Thymus (tissue), 11 donors: ENCODE measurements at regions not wholly inside any gene's neighbourhood (a gene's known extent, or its start where the extent isn't known, plus 50 kb on each side); places are given as distances from the start of the nearest gene placed in this dataset.

Experiments
- DNase-seq, 9 donors: peaks; one replicate each; pipeline ENCODE4 v3.0.0-alpha.2; 2013; ENCODE audit warnings: low spot score in 9 of 9, low read depth in 6 of 9, missing footprints in 1 of 9
- H3K27ac ChIP-seq, 2 donors: one replicate each; pipeline ENCODE4 v1.5.1; 2013; ENCODE audit warnings: control low read depth in 1 of 2, low read depth in 1 of 2, low read length in 1 of 2, mild to moderate bottlenecking in 1 of 2, moderate library complexity in 1 of 2
- H3K27me3 ChIP-seq, 2 donors: one replicate each; pipeline ENCODE4 v1.5.1; 2013; ENCODE audit warnings: low read length in 1 of 2; ENCODE audit not compliant: control insufficient read depth in 2 of 2, insufficient read depth in 1 of 2
- H3K36me3 ChIP-seq, 2 donors: one replicate each; pipeline ENCODE4 v1.5.1; 2013; ENCODE audit warnings: low read length in 1 of 2, mild to moderate bottlenecking in 1 of 2, moderate library complexity in 1 of 2; ENCODE audit not compliant: control insufficient read depth in 2 of 2, insufficient read depth in 2 of 2
- H3K4me1 ChIP-seq, 2 donors: one replicate each; pipeline ENCODE4 v1.5.1; 2013; ENCODE audit warnings: low read length in 2 of 2; ENCODE audit not compliant: control insufficient read depth in 2 of 2, insufficient read depth in 2 of 2
- H3K4me3 ChIP-seq, 2 donors: one replicate each; pipeline ENCODE4 v1.5.1; 2013; ENCODE audit warnings: low read length in 2 of 2, control low read depth in 1 of 2, mild to moderate bottlenecking in 1 of 2
- H3K9me3 ChIP-seq, 2 donors: one replicate each; pipeline ENCODE4 v1.5.1; 2013; ENCODE audit warnings: low read length in 1 of 2, mild to moderate bottlenecking in 1 of 2; ENCODE audit not compliant: control insufficient read depth in 2 of 2, insufficient read depth in 1 of 2
- WGBS: extraction: QIAGEN DNeasy Blood & Tissue Kit; methylation state at CpG from one replicate; pipeline ENCODE4 v1.1.7; 2013; 5-methylcytosine and 5-hydroxymethylcytosine counted together
- donor health status: healthy.

- 72% methylated on average over 8 of the region's 8 CpGs for WGBS
- Histone ChIP-seq H3K4me1 (no peaks in the 10 kb centered on the region), H3K36me3 (no peaks in the 10 kb centered on the region), H3K27me3 (no peaks in the 10 kb centered on the region), H3K9me3 (no peaks in the 10 kb centered on the region), H3K4me3 (no peak overlapping the region), H3K27ac (no peak overlapping the region)
- no peak for DNase-seq
These were observed 1240.7 kb upstream of the WWC1 start for GRCh38 chr5:167050568-167051401.

- Histone ChIP-seq H3K27ac (no peak overlapping the region), H3K4me1 (no peaks in the 10 kb centered on the region), H3K27me3 (no peaks in the 10 kb centered on the region), H3K9me3 (no peaks in the 10 kb centered on the region), H3K4me3 (no peak overlapping the region), H3K36me3 (no peaks in the 10 kb centered on the region)
- WGBS, result 91% methylated on average over 7 of the region's 7 CpGs
- no peak for DNase-seq
These were observed 1240.1 kb upstream of the WWC1 start for GRCh38 chr5:167051402-167051768.

- no peaks in the 10 kb centered on the region for H3K27me3 ChIP-seq
- no peaks in the 10 kb centered on the region for H3K4me1 ChIP-seq
- no peak overlapping the region for H3K27ac ChIP-seq
- no peak for DNase-seq
- H3K4me3 ChIP-seq, result no peak overlapping the region
- H3K9me3 ChIP-seq, result no peaks in the 10 kb centered on the region
- 95% methylated on average over 1 of the region's 1 CpG for WGBS
- no peaks in the 10 kb centered on the region for H3K36me3 ChIP-seq
These were observed 1238.7 kb upstream of the WWC1 start for GRCh38 chr5:167052791-167053190.

- H3K4me1 ChIP-seq, result no peaks in the 10 kb centered on the region
- no peaks in the 10 kb centered on the region for H3K36me3 ChIP-seq
These were observed 1233.8 kb upstream of the WWC1 start for GRCh38 chr5:167057665-167058064.

GRCh38 chr5:167061695-167062094 lies 1229.8 kb upstream of the WWC1 start:
- no peak for DNase-seq
- H3K27ac ChIP-seq, result no peak overlapping the region
- H3K9me3 ChIP-seq, result no peaks in the 10 kb centered on the region
- H3K36me3 ChIP-seq, result no peaks in the 10 kb centered on the region
- no peaks in the 10 kb centered on the region for H3K27me3 ChIP-seq
- no peaks in the 10 kb centered on the region for H3K4me1 ChIP-seq
- 40% methylated on average over 4 of the region's 4 CpGs for WGBS
- H3K4me3 ChIP-seq, result no peak overlapping the region

More at GRCh38 chr5:167057665-167058064, 1233.8 kb upstream of the WWC1 start:
- Histone ChIP-seq H3K9me3 (no peaks in the 10 kb centered on the region), H3K4me3 (no peak overlapping the region), H3K27ac (no peak overlapping the region), H3K27me3 (no peaks in the 10 kb centered on the region)
- DNase-seq, result peak in 1 of 9 donors; percentile 16

- H3K36me3 ChIP-seq, result no peaks in the 10 kb centered on the region
- WGBS, result 82% methylated on average over 4 of the region's 4 CpGs
- no peaks in the 10 kb centered on the region for H3K27me3 ChIP-seq
These were observed 1228.3 kb upstream of the WWC1 start for GRCh38 chr5:167063116-167063515.

GRCh38 chr5:167063788-167064187 lies 1227.7 kb upstream of the WWC1 start:
- no peak for DNase-seq
- Histone ChIP-seq H3K4me1 (no peaks in the 10 kb centered on the region), H3K9me3 (no peaks in the 10 kb centered on the region), H3K27ac (no peak overlapping the region), H3K36me3 (no peaks in the 10 kb centered on the region), H3K27me3 (no peaks in the 10 kb centered on the region), H3K4me3 (no peak overlapping the region)
- 85% methylated on average over 8 of the region's 8 CpGs for WGBS

More at GRCh38 chr5:167063116-167063515, 1228.3 kb upstream of the WWC1 start:
- no peak for DNase-seq
- Histone ChIP-seq H3K9me3 (no peaks in the 10 kb centered on the region), H3K4me1 (no peaks in the 10 kb centered on the region), H3K4me3 (no peak overlapping the region), H3K27ac (no peak overlapping the region)

GRCh38 chr5:167064198-167064776 lies 1227.2 kb upstream of the WWC1 start:
- no peak overlapping the region for H3K4me3 ChIP-seq
- no peaks in the 10 kb centered on the region for H3K27me3 ChIP-seq
- no peaks in the 10 kb centered on the region for H3K4me1 ChIP-seq
- 78% methylated on average over 13 of the region's 13 CpGs for WGBS
- DNase-seq, result no peak
- H3K9me3 ChIP-seq, result no peaks in the 10 kb centered on the region
- H3K36me3 ChIP-seq, result no peaks in the 10 kb centered on the region
- no peak overlapping the region for H3K27ac ChIP-seq

- H3K4me1 ChIP-seq, result no peaks in the 10 kb centered on the region
- 78% methylated on average over 3 of the region's 3 CpGs for WGBS
- H3K27ac ChIP-seq, result no peak overlapping the region
- H3K36me3 ChIP-seq, result no peaks in the 10 kb centered on the region
- no peaks in the 10 kb centered on the region for H3K27me3 ChIP-seq
- H3K9me3 ChIP-seq, result no peaks in the 10 kb centered on the region
- no peak for DNase-seq
- no peak overlapping the region for H3K4me3 ChIP-seq
These were observed 1225.7 kb upstream of the WWC1 start for GRCh38 chr5:167065794-167066193.
